ENCODE measurements at regions not wholly inside any gene's neighbourhood (a gene's known extent, or its start where the extent isn't known, plus 50 kb on each side); places are given as distances from the start of the nearest gene placed in this dataset.

DNA sequence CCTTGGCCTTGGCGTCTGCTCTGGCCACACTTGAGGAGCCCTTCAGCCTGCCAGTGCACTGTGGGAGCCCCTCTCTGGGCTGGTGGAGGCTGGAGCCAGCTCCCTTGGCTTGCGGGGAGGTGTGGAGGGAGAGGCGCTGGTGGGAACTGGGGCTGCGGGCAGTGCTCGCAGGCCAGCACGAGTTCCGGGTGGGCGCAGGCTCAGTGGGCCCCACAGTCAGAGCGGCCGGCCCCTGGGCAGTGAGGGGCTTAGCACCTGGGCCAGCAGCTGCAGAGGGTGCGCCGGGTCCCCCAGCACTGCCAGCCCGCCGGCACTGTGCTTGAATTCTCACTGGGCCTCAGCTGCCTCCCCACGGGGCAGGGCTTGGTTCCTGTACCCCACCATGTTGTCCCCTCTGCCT lies 68.7 kb upstream of the KCNAB1 start:
- TF ChIP-seq, protein P1, sequence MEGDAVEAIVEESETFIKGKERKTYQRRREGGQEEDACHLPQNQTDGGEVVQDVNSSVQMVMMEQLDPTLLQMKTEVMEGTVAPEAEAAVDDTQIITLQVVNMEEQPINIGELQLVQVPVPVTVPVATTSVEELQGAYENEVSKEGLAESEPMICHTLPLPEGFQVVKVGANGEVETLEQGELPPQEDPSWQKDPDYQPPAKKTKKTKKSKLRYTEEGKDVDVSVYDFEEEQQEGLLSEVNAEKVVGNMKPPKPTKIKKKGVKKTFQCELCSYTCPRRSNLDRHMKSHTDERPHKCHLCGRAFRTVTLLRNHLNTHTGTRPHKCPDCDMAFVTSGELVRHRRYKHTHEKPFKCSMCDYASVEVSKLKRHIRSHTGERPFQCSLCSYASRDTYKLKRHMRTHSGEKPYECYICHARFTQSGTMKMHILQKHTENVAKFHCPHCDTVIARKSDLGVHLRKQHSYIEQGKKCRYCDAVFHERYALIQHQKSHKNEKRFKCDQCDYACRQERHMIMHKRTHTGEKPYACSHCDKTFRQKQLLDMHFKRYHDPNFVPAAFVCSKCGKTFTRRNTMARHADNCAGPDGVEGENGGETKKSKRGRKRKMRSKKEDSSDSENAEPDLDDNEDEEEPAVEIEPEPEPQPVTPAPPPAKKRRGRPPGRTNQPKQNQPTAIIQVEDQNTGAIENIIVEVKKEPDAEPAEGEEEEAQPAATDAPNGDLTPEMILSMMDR (IDR thresholded peaks at IDR 0.05) = no peak
- TF ChIP-seq POLR2A (IDR thresholded peaks at IDR 0.05) = no peak

Data from vagina (tissue), 2 donors.